ENCODE measurements at regions not wholly inside any gene's neighbourhood (a gene's known extent, or its start where the extent isn't known, plus 50 kb on each side); places are given as distances from the start of the nearest gene placed in this dataset.

- H3K79me2 ChIP-seq = no peaks in the 10 kb centered on the region
- H3K9me3 ChIP-seq (ENCODE audit: control insufficient read depth, low read length) = no peaks in the 10 kb centered on the region
- TF ChIP-seq CTCF (IDR thresholded peaks at IDR 0.05) = no peak
- no peak overlapping the region for H2AFZ ChIP-seq
- H3K36me3 ChIP-seq (ENCODE audit: control insufficient read depth, insufficient read depth, low read length) = no peaks in the 10 kb centered on the region
- no peak overlapping the region for H3K4me3 ChIP-seq (ENCODE audit: low read depth, low read length)
- no peak overlapping the region for H3K9ac ChIP-seq
- no peaks in the 10 kb centered on the region for H3K27me3 ChIP-seq (ENCODE audit: control insufficient read depth, insufficient read depth, low read length)
- H3K27ac ChIP-seq = no peak overlapping the region
- H3K4me1 ChIP-seq = no peaks in the 10 kb centered on the region
- H3K4me2 ChIP-seq (ENCODE audit: low read length) = no peak overlapping the region
Observed at GRCh38 chr12:59839514-59839913, 243.7 kb downstream of the SLC16A7 start.

DNA sequence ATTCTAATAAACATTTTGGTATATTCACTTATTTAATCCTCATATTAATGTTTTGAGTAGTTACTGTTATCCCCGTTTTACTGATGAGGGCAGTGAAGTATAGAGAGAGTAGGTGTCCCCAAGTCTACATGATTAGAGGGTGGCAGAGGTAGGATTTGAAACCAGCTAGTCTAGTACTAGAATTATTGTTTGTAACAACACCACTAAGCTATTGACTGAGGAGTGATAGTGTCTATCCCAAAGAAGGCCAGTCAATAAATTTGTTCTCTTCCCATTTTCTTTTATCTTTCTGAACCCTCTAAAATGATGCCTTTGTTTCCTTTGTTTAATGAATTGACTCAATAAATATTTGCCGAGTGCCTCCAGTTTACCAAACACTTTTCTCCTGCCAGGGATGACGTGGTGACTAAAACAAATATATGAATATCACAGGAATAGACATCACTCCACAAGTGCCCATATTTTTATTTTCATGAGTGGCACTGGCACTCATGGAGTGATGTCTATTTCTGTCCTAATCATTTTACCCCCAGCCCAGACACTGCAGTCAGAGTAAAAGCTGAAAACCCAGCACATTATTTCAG lies 247.5 kb downstream of the SLC16A7 start:
- H3K4me1 ChIP-seq = no peaks in the 10 kb centered on the region

GRCh38 chr12:59844750-59845149 lies 248.9 kb downstream of the SLC16A7 start:
- no peak for TF ChIP-seq CTCF (IDR thresholded peaks at IDR 0.05)
- no peaks in the 10 kb centered on the region for H3K27me3 ChIP-seq (ENCODE audit: control insufficient read depth, insufficient read depth, low read length)
- H3K9me3 ChIP-seq (ENCODE audit: control insufficient read depth, low read length) = no peaks in the 10 kb centered on the region
- H2AFZ ChIP-seq = no peak overlapping the region
- no peak overlapping the region for H3K27ac ChIP-seq
- H3K79me2 ChIP-seq = no peaks in the 10 kb centered on the region
- no peak overlapping the region for H3K9ac ChIP-seq
- no peaks in the 10 kb centered on the region for H3K36me3 ChIP-seq (ENCODE audit: control insufficient read depth, insufficient read depth, low read length)
- H3K4me2 ChIP-seq (ENCODE audit: low read length) = no peak overlapping the region
- H3K4me3 ChIP-seq (ENCODE audit: low read depth, low read length) = no peak overlapping the region
- H3K4me1 ChIP-seq = no peaks in the 10 kb centered on the region

More for the DNA sequence above, 247.5 kb downstream of the SLC16A7 start:
- Histone ChIP-seq H3K4me3 (ENCODE audit: low read depth, low read length) (no peak overlapping the region), H3K9ac (no peak overlapping the region), H3K36me3 (ENCODE audit: control insufficient read depth, insufficient read depth, low read length) (no peaks in the 10 kb centered on the region), H3K27ac (no peak overlapping the region), H3K27me3 (ENCODE audit: control insufficient read depth, insufficient read depth, low read length) (no peaks in the 10 kb centered on the region), H3K9me3 (ENCODE audit: control insufficient read depth, low read length) (no peaks in the 10 kb centered on the region), H3K79me2 (no peaks in the 10 kb centered on the region), H3K4me2 (ENCODE audit: low read length) (no peak overlapping the region), H2AFZ (no peak overlapping the region)
- TF ChIP-seq CTCF (IDR thresholded peaks at IDR 0.05) = no peak

DNA sequence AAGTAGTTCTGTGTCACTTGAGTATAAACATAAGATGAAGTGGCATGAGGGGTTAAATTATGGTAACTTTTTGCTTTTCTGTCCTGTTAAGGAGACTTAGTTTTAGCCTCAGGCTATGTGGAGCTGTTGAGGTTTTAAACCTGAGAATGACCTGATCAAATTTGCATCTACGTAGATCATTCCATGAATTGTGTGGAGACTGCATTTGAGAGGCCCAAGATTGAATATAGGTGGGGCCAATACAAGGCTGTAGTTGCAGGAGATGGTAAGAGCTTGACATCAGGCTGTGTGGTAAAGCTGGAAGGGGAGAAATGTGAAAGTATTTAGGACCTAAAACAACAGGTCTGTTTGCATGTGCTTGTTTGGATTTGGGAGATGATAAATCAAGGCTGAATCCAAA lies 249.5 kb downstream of the SLC16A7 start:
- Histone ChIP-seq H3K4me1 (no peaks in the 10 kb centered on the region), H3K27me3 (ENCODE audit: control insufficient read depth, insufficient read depth, low read length) (no peaks in the 10 kb centered on the region), H3K4me3 (ENCODE audit: low read depth, low read length) (no peak overlapping the region), H3K36me3 (ENCODE audit: control insufficient read depth, insufficient read depth, low read length) (no peaks in the 10 kb centered on the region), H3K4me2 (ENCODE audit: low read length) (no peak overlapping the region), H3K9ac (no peak overlapping the region), H2AFZ (no peak overlapping the region), H3K79me2 (no peaks in the 10 kb centered on the region), H3K9me3 (ENCODE audit: control insufficient read depth, low read length) (no peaks in the 10 kb centered on the region), H3K27ac (no peak overlapping the region)
- TF ChIP-seq CTCF (IDR thresholded peaks at IDR 0.05) = no peak

DNA sequence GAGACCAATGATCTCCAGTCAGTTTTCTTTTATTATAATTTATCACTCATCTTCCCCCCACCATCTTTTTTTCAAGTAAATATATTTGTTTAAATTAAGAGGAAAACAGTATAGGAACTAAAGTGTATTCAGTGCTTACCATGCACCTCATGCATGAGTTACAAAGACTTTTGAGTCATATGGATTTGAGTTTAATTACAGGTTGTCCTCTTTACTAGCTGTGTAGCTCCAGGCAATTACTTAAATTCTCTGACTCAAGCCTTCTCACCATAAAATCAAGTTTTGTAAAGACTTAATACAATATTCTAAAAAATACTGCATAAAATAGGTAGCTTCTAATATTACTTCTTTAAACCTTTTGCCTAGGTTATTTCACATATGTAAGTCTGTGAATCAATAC lies 251.3 kb downstream of the SLC16A7 start:
- Histone ChIP-seq H2AFZ (no peak overlapping the region), H3K79me2 (no peaks in the 10 kb centered on the region), H3K36me3 (ENCODE audit: control insufficient read depth, insufficient read depth, low read length) (no peaks in the 10 kb centered on the region), H3K4me3 (ENCODE audit: low read depth, low read length) (no peak overlapping the region), H3K4me2 (ENCODE audit: low read length) (no peak overlapping the region), H3K27ac (no peak overlapping the region), H3K4me1 (no peaks in the 10 kb centered on the region), H3K27me3 (ENCODE audit: control insufficient read depth, insufficient read depth, low read length) (no peaks in the 10 kb centered on the region), H3K9me3 (ENCODE audit: control insufficient read depth, low read length) (no peaks in the 10 kb centered on the region), H3K9ac (no peak overlapping the region)
- no peak for TF ChIP-seq CTCF (IDR thresholded peaks at IDR 0.05)
